HG03442 (cell line): ENCODE measurements at regions not wholly inside any gene's neighbourhood (a gene's known extent, or its start where the extent isn't known, plus 50 kb on each side); places are given as distances from the start of the nearest gene placed in this dataset.
"Not testable (repeated sequence)": the region's sequence is repeated elsewhere in the genome, so short reads cannot be mapped to it uniquely, and the experiment has no call there.

Source experiments
- ATAC-seq: cut with Tn5 transposase; IDR thresholded peaks from one replicate; pipeline ENCODE4 v1.9.1; 2021; ENCODE audit warnings: mild to moderate bottlenecking, moderate library complexity; ENCODE audit not compliant: unreplicated experiment

GRCh38 chr6:27807441-27808241, 104.6 kb downstream of the OR2B2 start:
- ATAC-seq = peak; percentile 68

- no peak for ATAC-seq
Observed at GRCh38 chr6:27806981-27807440, 105.2 kb downstream of the OR2B2 start.

GRCh38 chr6:27805347-27805746, 106.8 kb downstream of the OR2B2 start:
- ATAC-seq = no peak

- ATAC-seq = no peak
Observed at GRCh38 chr6:27804851-27805250, 107.3 kb downstream of the OR2B2 start.

- no peak for ATAC-seq
Observed at GRCh38 chr6:27800731-27801373, 111.3 kb downstream of the OR2B2 start.

- ATAC-seq = no peak
Observed at GRCh38 chr6:27797960-27798359, 114.2 kb downstream of the OR2B2 start.

GRCh38 chr6:27796736-27797481, 115.3 kb downstream of the OR2B2 start:
- not testable (repeated sequence) for ATAC-seq

- ATAC-seq = peak; percentile 52
Observed at GRCh38 chr6:27795697-27796494, 116.3 kb downstream of the OR2B2 start.

- no peak for ATAC-seq
Observed at GRCh38 chr6:27791182-27791943, 120.8 kb downstream of the OR2B2 start.

GRCh38 chr6:27788376-27788775, 123.8 kb downstream of the OR2B2 start:
- ATAC-seq = not testable (repeated sequence)

- no peak for ATAC-seq
Observed at GRCh38 chr6:27786048-27786447, 126.1 kb downstream of the OR2B2 start.

- no peak for ATAC-seq
Observed at GRCh38 chr6:27785294-27785693, 126.9 kb downstream of the OR2B2 start.

GRCh38 chr6:27782748-27783147, 129.4 kb downstream of the OR2B2 start:
- no peak for ATAC-seq

- no peak for ATAC-seq
Observed at GRCh38 chr6:27778625-27779417, 133.4 kb downstream of the OR2B2 start.

GRCh38 chr6:27777614-27778355, 134.4 kb downstream of the OR2B2 start:
- ATAC-seq = no peak

- no peak for ATAC-seq
Observed at GRCh38 chr6:27777126-27777525, 135.1 kb downstream of the OR2B2 start.

- no peak for ATAC-seq
Observed at GRCh38 chr6:27776504-27776903, 135.7 kb downstream of the OR2B2 start.

GRCh38 chr6:27775796-27776184, 136.4 kb downstream of the OR2B2 start:
- no peak for ATAC-seq
